GM04503 (cell line): ENCODE measurements at regions not wholly inside any gene's neighbourhood (a gene's known extent, or its start where the extent isn't known, plus 50 kb on each side); places are given as distances from the start of the nearest gene placed in this dataset.

Experiments
- DNase-seq: peaks from one replicate; pipeline ENCODE4 v3.0.0-alpha.2; 2012; ENCODE audit warnings: low read depth

DNA sequence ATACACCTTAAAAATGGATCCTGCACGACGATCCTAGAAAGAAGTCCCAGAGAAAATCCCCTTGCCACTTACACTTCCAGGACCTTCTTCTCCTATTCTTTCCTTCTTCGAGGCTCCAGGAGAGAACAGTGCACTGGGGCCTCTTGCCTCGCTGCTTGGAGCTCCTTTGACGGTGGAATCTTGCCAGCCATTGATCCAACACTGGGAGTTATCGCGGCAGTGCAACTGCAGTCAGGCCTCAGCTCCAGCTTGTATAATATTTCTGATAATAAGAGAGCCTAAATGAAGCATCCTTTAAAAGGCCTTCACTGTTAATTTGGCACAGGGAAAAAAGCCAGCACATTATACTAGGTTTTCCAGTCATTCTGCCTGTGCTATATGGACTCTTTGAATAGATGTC lies 216.9 kb upstream of the PARD3B start:
- DNase-seq: no peak

GRCh38 chr2:204329016-204329415 lies 216.3 kb upstream of the PARD3B start:
- no peak for DNase-seq

GRCh38 chr2:204329532-204329931 lies 215.7 kb upstream of the PARD3B start:
- no peak for DNase-seq

GRCh38 chr2:204331180-204331579 lies 214.1 kb upstream of the PARD3B start:
- DNase-seq: no peak

DNA sequence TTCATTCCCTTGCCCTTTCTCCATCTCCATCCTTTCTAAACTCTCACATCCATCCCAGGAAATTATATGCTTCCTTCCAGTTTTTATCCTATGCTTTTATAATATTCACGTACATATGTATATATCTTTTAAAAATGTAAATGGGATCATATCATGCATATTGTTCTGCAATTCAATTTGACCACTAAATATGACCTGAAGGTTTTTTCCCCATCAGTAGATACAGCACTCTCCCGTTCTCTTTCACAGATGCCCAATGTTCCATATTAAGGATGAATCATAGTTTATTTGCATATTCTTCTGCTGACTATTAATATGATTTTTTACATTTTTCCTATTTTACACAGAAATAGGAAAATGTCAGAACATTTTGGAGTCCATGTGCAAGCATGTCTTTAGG lies 213.3 kb upstream of the PARD3B start:
- DNase-seq: no peak

GRCh38 chr2:204332706-204333105 lies 212.6 kb upstream of the PARD3B start:
- no peak for DNase-seq

GRCh38 chr2:204333861-204334260 lies 211.4 kb upstream of the PARD3B start:
- DNase-seq: no peak

DNA sequence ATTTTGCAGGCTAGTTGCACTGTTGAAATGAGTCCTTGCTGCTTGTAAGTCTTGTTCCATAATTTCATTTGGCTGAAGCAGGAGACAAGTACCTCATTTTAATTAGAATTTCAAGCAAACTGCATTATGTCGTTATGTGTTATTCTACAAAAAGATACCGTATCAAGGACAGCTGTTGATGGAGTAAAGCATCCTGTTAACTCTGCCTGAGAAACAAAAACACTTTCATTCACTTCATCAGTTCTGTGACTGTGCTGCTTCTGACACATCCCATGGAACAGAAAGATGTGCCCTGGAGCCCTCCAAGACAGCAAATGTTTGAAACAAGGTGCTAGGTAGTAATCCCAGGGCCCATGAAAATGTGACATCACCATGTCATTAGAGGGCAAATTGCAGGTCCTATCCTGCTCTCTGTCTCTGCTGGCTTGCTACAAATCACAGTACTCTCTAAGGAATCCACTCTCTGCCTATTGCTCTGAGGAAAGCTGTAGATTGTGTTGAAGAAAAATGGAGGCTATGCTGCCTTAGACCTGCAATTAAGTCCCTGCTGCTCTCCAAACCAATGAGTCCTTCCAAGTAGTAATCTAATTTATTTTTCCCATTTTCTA lies 209.7 kb upstream of the PARD3B start:
- DNase-seq: no peak

DNA sequence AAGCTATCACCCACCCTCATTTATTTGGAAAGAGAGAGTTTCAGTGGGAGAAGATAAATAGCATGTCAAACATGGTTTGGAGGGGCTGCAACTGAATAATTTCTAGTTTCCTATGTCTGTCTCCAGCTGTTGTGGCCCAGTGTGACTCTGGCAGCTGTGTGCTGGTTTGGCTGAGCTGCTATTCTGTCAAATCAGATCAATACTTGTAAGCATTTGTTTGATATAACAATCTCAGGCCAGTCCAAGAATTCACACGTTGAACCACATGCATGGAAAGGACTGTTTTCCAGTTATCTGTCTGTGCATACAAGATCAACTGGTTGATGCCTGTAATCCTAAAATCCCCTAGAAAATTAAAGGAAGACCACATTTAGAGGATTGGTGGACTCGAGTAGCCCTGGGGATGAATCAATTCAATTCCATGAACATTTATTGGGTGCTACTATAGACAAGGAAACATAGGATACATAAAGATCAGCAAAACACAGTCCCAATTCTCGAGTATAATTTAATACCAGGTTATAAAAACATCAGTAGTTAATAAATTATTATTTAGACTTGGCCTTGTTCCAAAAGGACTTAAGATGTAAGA lies 209.0 kb upstream of the PARD3B start:
- DNase-seq: no peak

- no peak for DNase-seq
Observed at GRCh38 chr2:204337638-204338037, 207.6 kb upstream of the PARD3B start.

DNA sequence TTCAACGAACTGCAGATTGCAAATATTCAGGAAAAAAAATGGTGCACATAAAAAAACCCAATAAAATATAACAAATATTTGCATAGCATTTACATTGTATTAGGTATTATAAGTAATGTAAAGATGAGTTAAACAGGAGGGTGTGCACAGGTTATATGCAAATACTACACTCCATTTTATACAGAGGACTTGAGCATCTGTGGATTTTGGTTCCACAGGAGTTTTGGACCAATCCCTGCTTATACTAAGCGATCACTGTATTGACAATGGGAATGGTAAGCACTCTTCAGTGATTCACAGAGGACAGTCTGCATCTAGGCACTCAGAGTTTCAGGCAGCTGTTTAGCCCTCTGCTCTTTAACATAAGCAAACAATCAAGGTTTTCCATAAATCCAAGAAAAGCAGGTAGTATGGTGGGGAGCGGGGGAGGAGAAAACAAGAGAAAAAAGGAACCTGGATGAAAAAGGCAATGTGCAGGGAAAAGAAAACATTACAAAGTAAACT lies 206.0 kb upstream of the PARD3B start:
- no peak for DNase-seq

GRCh38 chr2:204340511-204340910 lies 204.8 kb upstream of the PARD3B start:
- DNase-seq: peak; percentile 45

DNA sequence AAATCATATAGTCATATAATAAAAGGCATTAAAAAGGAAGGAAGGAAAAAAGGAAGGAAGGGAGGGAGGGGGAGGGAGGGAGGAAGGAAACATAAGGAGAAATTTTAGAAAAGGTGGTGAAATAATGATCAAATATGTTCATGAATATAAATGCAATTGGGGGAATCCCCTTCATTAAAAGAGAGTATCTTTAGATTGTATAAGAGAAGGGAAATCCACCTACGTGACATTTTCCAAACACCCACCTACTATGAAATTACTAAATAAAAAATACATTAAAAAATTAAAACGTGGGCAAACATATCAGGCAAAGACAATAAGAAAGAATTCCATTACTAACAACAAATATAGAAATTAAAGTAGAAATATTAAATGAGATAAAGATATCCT lies 203.4 kb upstream of the PARD3B start:
- no peak for DNase-seq

- DNase-seq: no peak
Observed at GRCh38 chr2:204343685-204344084, 201.6 kb upstream of the PARD3B start.

DNA sequence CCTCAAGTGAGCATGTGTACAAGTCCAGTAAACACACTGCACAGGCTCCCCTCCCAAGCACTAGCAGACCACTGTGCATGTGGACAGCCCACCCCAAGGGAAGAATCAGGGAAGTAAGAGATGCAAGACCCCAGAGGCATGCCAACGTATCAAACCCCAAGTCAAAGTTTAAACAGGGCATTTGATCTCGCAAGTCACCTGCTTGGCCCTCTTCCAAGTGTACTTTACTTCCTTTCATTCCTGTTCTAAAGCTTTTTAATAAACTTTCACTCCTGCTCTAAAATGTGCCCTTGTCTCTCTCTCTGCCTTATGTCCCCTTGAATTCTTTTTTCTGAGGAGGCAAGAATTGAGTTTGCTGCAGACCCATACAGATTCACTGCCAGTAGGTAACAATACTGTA lies 201.2 kb upstream of the PARD3B start:
- no peak for DNase-seq

GRCh38 chr2:204346906-204347305 lies 198.4 kb upstream of the PARD3B start:
- no peak for DNase-seq

- DNase-seq: peak; percentile 48
Observed at GRCh38 chr2:204353823-204354222, 191.5 kb upstream of the PARD3B start.

DNA sequence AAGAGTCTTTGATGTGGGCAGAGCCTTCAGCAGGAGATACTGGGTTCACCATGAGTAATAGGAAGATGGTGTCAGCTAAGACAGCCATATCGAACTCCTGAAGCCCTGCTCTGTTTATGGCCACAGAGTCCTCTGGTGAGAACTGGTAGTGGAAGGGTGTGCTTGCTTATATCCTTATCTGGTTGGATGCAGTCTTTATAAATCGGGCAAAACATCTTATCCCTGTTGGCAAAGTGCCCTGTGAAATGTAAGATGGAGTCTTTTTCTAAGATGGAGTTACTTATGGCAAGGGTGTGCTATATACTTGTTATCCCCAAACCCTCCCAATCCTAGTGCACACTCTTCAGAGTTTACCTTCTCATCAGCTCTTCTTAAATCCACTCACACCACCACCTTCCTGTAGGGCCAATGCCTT lies 190.8 kb upstream of the PARD3B start:
- DNase-seq: no peak

GRCh38 chr2:204355688-204356087 lies 189.6 kb upstream of the PARD3B start:
- DNase-seq: no peak

- no peak for DNase-seq
Observed at GRCh38 chr2:204356151-204356641, 189.1 kb upstream of the PARD3B start.

DNA sequence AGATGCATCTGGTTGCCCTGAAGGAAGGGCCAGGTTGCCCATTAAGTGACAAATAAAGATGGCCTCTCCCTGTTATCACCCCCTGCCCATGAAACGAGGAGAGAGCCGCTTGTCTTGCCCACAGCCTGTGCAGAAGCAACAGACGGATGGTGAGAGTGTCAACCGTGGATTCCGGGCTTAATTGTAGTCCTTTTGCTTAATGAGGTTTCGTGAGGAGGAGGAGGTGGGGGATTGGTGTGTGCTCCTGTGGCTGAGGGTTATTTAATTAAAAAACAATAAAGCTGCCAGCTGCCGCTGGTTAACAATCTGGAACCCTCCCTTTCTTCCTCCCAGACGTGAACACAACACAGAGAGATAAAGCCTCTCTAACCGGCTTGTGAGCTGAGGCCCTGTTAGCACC lies 188.0 kb upstream of the PARD3B start:
- no peak for DNase-seq

DNA sequence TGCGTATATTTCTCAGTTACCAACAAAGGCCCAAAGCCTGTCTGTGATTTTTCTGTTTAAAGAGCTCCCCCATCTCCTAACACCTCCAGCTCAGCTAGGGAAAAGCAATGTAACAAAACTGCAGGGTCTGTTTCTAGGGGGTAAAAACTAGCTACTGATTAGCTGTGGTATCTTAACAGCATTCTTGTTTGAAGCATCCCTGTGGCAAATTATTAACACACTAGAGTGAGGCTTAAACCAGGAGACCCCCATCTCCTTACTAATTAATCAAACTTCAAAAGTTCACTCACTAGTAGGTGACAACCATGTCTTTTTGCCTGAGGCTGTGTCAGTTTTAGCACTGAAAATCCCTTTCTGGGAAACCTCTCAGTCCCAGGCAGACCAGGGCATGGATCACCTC lies 186.2 kb upstream of the PARD3B start:
- no peak for DNase-seq

GRCh38 chr2:204360218-204361007 lies 184.9 kb upstream of the PARD3B start:
- no peak for DNase-seq
